ENCODE measurements at regions not wholly inside any gene's neighbourhood (a gene's known extent, or its start where the extent isn't known, plus 50 kb on each side); places are given as distances from the start of the nearest gene placed in this dataset.

GRCh38 chr7:101740981-101741725 lies 76.3 kb upstream of the CUX1 start:
- TF ChIP-seq EZH2phosphoT487 (IDR thresholded peaks at IDR 0.05; ENCODE audit: insufficient read depth, low read depth) (no peak), EZH2 (IDR thresholded peaks at IDR 0.05; ENCODE audit: insufficient read depth, poor library complexity, severe bottlenecking) (no peak)
